ENCODE measurements at regions not wholly inside any gene's neighbourhood (a gene's known extent, or its start where the extent isn't known, plus 50 kb on each side); places are given as distances from the start of the nearest gene placed in this dataset.

GRCh38 chr3:182523836-182524235 lies 269.5 kb upstream of the ATP11B start:
- TF ChIP-seq, protein P1, sequence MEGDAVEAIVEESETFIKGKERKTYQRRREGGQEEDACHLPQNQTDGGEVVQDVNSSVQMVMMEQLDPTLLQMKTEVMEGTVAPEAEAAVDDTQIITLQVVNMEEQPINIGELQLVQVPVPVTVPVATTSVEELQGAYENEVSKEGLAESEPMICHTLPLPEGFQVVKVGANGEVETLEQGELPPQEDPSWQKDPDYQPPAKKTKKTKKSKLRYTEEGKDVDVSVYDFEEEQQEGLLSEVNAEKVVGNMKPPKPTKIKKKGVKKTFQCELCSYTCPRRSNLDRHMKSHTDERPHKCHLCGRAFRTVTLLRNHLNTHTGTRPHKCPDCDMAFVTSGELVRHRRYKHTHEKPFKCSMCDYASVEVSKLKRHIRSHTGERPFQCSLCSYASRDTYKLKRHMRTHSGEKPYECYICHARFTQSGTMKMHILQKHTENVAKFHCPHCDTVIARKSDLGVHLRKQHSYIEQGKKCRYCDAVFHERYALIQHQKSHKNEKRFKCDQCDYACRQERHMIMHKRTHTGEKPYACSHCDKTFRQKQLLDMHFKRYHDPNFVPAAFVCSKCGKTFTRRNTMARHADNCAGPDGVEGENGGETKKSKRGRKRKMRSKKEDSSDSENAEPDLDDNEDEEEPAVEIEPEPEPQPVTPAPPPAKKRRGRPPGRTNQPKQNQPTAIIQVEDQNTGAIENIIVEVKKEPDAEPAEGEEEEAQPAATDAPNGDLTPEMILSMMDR (conservative IDR thresholded peaks at IDR 0.05) = no peak
- peak overlapping the region; percentile 52; the same call in 1 of the 2 replicates for H3K27ac ChIP-seq

DNA sequence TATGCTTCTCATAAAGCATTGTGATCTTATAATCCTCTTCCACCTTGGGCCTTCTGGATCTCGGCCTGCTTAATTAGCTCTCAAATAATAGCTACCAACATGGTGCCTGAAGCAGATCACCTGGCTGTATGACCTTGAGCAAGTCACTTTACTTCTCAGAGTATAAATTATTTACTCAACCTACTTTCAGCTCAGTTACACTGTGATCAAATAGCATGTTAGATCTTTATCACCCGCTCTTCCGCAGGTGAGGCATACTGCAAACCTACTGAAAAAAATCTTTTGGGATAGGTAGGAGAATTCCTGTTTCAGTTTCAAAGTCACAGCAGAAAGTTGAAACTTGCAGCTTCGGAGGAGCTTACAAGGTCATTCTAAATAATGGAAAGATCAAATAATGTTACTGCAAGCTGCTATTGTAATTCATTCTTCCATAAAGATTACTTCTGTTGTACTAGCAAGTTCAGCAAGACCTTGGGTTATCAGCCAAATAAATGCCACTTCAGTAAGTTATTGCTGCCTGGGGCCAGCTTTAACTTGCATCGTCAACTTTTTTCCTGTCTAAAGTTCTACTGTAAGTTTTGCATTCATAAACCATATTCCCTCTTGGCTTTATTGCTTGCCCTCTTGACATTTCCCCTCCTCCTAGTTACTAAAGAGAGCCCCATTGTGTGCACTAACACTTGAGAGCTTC lies 268.4 kb upstream of the ATP11B start:
- H3K27ac ChIP-seq = peak overlapping the region; percentile 52
- TF ChIP-seq, protein P1 (conservative IDR thresholded peaks at IDR 0.05) = no peak

DNA sequence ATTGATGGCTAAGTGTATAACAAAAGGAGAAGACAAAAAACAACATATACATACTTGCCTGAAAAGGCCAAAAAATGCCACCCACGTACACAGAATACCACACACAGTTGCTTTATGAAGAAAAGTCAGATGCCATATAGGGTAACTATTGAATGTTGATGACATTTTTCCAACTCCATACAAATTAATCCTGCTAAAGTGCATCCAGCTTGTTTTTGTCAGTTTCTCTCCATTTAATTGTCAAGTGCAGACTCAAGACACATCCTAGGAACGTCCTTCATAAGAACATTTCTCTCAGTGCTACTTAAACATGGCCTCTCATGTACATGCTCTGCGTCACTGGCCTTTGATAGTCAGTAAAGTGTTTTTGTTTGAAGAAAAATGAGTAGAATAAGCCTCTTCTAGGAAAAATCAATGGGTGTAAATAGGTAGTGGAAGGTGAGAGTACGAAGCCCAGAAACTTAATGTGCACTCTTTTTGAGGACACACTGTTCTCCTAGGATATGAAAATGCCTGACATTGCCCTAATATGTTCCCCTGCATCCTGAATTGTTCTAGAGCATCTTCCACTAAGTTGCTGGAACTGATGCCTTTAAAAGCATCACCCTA lies 267.4 kb upstream of the ATP11B start:
- TF ChIP-seq, protein P1 (conservative IDR thresholded peaks at IDR 0.05) = no peak
- peak overlapping the region; percentile 52; the same call in 1 of the 2 replicates for H3K27ac ChIP-seq

DNA sequence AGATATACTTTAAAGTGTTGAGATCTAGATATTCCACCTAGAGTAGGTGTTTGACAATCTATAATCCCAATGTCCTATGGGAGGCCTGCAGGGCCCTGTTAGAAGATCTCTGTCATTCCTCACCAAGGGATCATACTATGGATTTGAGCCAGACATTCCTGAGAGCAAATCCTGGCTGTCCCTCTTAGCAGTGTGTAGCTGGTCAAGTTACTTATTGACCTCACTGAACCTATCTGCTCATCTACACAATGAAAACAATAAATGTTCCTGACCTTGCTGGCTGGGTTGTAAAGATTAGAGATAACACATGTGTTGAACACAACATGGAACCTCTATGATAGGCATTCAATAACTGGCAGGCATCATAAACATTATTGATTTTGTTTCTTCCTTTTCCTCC lies 265.6 kb upstream of the ATP11B start:
- TF ChIP-seq, protein P1 (conservative IDR thresholded peaks at IDR 0.05) = no peak
- peak overlapping the region; percentile 62 for H3K27ac ChIP-seq

GRCh38 chr3:182530316-182530715 lies 263.0 kb upstream of the ATP11B start:
- TF ChIP-seq, protein P1 (conservative IDR thresholded peaks at IDR 0.05) = no peak
- H3K27ac ChIP-seq = no peak overlapping the region

- TF ChIP-seq, protein P1 (conservative IDR thresholded peaks at IDR 0.05) = no peak
- no peak overlapping the region for H3K27ac ChIP-seq
These were observed 259.9 kb upstream of the ATP11B start for GRCh38 chr3:182533394-182533793.

DNA sequence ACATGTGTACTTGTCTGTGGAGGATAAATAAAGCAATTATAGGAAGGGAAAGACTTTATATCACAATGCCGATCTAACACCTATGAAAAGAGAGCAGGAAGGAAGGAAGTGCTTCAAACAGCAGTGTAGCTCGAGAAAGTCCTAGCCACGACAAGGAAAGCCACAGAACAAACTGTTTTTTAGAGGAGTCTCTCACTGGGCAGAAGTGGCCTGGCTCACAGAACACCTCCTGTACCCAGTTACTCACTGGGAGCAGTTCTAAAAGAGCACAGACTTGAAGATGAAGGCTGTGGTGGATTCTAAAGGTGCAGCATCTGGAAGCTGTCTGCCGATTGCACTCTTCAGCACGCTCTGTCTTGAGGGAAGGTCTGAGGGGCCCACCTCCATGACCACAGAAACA lies 248.8 kb upstream of the ATP11B start:
- H3K27ac ChIP-seq = no peak overlapping the region
- TF ChIP-seq, protein P1 (conservative IDR thresholded peaks at IDR 0.05) = no peak

Data from VCaP (cell line).